BJ (cell line): ENCODE measurements at regions not wholly inside any gene's neighbourhood (a gene's known extent, or its start where the extent isn't known, plus 50 kb on each side); places are given as distances from the start of the nearest gene placed in this dataset.

ENCODE experiments used
- CTCF ChIA-PET: fragments of 350-600 bp; formaldehyde crosslinking; extraction: SDS; loops from one replicate; lab custom pipeline; 2021; ENCODE audit warnings: antibody characterized with exemption, inconsistent platforms; lab: Yijun Ruan, JAX
- POLR2A ChIA-PET: fragments of 300-600 bp; sonication (Branson Sonifier 250); formaldehyde crosslinking; extraction: SDS; loops from one replicate; lab custom pipeline; 2021; ENCODE audit warnings: antibody characterized with exemption; lab: Charles Lee
- DNase-seq: peaks from one replicate; pipeline ENCODE4 v3.0.0-alpha.2; 2011; ENCODE audit warnings: low read depth
- H3K27me3 ChIP-seq: 2 replicates; pipeline ENCODE4 v1.6.0; 2011; ENCODE audit warnings: low read length; ENCODE audit not compliant: control insufficient read depth, insufficient read depth
- H3K36me3 ChIP-seq: 2 replicates; pipeline ENCODE4 v1.5.1; 2011; ENCODE audit warnings: low read length; ENCODE audit not compliant: control insufficient read depth, insufficient read depth
- H3K4me3 ChIP-seq: 2 replicates; pipeline ENCODE4 v1.5.1; 2011; ENCODE audit warnings: low read depth, mild to moderate bottlenecking, control low read depth, low read length
- TF ChIP-seq, protein P1 (sequence below): IDR thresholded peaks from 2 replicates; pipeline ENCODE4 v1.5.1; 2011; ENCODE audit warnings: low read depth, mild to moderate bottlenecking, control low read depth, inconsistent platforms, low read length, moderate library complexity; ENCODE audit not compliant: insufficient read depth

DNA sequence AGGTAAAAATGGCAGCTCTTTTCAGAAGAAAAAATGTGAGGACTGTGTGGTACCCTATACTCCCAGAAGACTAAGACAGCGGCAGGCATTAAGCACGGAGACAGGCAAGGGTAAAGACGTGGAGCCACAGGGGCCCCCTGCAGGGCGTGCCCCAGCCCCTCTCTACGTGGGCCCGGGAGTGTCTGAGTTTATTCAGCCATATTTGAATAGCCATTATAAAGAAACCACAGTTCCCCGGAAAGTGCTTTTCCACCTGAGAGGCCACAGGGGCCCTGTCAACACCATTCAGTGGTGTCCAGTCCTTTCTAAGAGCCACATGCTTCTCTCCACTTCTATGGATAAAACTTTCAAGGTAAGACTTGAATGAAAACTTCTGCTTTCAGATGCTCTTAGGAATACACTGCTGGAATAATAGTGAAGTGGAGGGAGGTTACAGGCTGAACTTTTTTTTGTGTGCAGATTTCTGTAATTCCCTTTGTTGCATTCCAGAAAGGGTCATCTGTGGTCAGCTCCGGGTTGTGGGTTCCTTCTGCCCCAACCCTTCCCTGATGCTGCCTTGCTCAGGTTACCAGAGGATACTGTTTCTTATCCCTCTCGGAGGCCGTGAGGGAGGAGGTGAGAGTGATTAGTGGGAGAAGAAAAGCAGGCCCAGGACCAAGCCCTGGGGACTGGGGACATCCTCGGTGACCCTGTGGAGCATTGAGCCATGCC lies 58.4 kb downstream of the SLC25A47 start:
- no peak for DNase-seq
- Histone ChIP-seq H3K27me3 (no peaks in the 10 kb centered on the region), H3K36me3 (peaks cover 3% of the 10 kb centered on the region), H3K4me3 (no peak overlapping the region)
- TF ChIP-seq, protein P1, sequence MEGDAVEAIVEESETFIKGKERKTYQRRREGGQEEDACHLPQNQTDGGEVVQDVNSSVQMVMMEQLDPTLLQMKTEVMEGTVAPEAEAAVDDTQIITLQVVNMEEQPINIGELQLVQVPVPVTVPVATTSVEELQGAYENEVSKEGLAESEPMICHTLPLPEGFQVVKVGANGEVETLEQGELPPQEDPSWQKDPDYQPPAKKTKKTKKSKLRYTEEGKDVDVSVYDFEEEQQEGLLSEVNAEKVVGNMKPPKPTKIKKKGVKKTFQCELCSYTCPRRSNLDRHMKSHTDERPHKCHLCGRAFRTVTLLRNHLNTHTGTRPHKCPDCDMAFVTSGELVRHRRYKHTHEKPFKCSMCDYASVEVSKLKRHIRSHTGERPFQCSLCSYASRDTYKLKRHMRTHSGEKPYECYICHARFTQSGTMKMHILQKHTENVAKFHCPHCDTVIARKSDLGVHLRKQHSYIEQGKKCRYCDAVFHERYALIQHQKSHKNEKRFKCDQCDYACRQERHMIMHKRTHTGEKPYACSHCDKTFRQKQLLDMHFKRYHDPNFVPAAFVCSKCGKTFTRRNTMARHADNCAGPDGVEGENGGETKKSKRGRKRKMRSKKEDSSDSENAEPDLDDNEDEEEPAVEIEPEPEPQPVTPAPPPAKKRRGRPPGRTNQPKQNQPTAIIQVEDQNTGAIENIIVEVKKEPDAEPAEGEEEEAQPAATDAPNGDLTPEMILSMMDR, result no peak
- ChIA-PET POLR2A (no interaction called here), CTCF (interaction anchor here (1.2 to 10.1 kb wide), 7 partner anchors 16 to 854 kb away, joined by 3 to 123 read pairs (median 11); no protein-coding TSS in a partner anchor)

DNA sequence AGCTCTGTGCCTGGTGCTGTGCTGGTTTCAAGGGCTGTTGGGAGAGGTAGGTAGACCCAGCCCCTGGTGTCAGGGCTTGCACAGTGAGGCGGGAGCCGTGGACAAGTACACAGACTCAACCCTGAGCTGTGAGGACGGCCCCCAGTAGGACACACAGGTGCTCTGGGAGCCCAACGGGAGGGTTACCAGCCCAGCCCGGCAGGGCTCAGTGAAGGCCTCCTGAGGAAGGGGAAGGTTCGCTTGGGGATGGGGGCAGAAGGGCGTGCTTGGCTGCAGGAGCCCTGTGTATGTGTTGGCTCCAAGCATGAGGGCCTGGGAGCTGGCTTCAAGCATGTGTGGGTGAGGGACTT lies 58.9 kb downstream of the SLC25A47 start:
- no peak overlapping the region for H3K4me3 ChIP-seq
- DNase-seq, result no peak
- H3K27me3 ChIP-seq, result no peaks in the 10 kb centered on the region
- POLR2A ChIA-PET, result no interaction called here
- peaks cover 3% of the 10 kb centered on the region for H3K36me3 ChIP-seq
- TF ChIP-seq, protein P1, result no peak
- CTCF ChIA-PET, result interaction anchor here (1.2 to 10.1 kb wide), 11 partner anchors 17 to 853 kb away, joined by 3 to 123 read pairs (median 7); no protein-coding TSS in a partner anchor

DNA sequence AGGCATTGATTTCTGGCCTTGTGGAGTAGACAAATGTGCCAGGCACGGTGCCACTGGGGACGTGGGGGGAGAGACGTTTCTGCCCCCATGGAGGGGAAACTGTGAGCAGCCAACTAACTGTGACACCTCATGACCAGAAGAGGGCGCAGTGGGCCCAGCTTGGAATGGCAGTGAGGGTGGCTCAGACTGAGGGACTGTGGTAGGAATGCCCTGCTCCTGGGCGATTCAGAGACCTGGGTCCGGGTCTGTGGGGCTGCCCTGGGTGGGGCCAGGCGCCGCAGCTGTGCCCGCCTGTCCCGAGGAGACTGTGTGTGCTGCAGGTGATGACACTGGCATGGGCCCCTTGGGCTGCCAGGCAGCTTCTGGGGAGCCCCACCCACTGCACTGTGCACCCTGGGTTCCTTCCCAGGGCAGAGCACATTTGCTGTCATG lies 60.6 kb downstream of the SLC25A47 start:
- H3K4me3 ChIP-seq, result no peak overlapping the region
- CTCF ChIA-PET, result interaction anchor here (0.6 to 10.1 kb wide), 37 partner anchors 8 to 1285 kb away, joined by 3 to 123 read pairs (median 4); no protein-coding TSS in a partner anchor
- H3K27me3 ChIP-seq, result no peaks in the 10 kb centered on the region
- DNase-seq, result no peak
- peaks cover 3% of the 10 kb centered on the region for H3K36me3 ChIP-seq
- TF ChIP-seq, protein P1, result peak; percentile 87
- POLR2A ChIA-PET, result no interaction called here

DNA sequence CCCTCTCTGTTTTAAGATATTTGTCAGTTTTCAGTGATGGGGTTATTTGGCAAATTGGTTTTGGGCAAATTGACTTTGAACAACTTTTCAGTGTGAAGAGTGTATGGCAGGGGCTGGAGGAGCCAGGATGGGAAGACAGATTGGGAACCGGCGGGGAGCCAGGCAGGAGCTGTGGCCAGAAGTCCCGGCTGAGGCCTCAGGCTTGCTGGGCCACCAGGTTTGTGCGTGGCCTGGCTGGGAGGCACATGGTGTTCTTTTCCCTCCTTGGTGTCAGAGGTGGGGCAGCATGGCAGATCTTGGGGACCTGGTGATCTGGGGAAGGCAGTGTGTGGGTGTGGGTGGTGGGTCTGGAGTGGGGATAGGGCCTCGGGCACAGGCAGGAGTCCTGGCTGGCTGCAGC lies 61.1 kb downstream of the SLC25A47 start:
- ChIA-PET POLR2A (no interaction called here), CTCF (interaction anchor here (0.6 to 10.1 kb wide), 43 partner anchors 8 to 1284 kb away, joined by 3 to 123 read pairs (median 4); no protein-coding TSS in a partner anchor)
- Histone ChIP-seq H3K36me3 (peaks cover 3% of the 10 kb centered on the region), H3K4me3 (no peak overlapping the region), H3K27me3 (no peaks in the 10 kb centered on the region)
- TF ChIP-seq, protein P1, result no peak
- DNase-seq, result no peak
